Lower leg skin (tissue), 4 donors: ENCODE measurements at regions not wholly inside any gene's neighbourhood (a gene's known extent, or its start where the extent isn't known, plus 50 kb on each side); places are given as distances from the start of the nearest gene placed in this dataset.

Source experiments
- DNase-seq, 2 donors: peaks; one replicate each; pipeline ENCODE4 v3.0.0-alpha.2; 2019; ENCODE audit warnings: low spot score in 2 of 2
- H3K4me3 ChIP-seq: fragments of 200-600 bp; sonication (generic); 2 replicates; pipeline ENCODE4 v1.5.1; 2017; ENCODE audit warnings: mild to moderate bottlenecking, low read depth; ENCODE audit not compliant: poor library complexity, severe bottlenecking
- CTCF ChIP-seq, 3 donors: fragments of 450-650 bp; IDR thresholded peaks; one replicate each; pipeline ENCODE4 v1.5.1; 2016; ENCODE audit warnings: antibody characterized with exemption in 3 of 3, mild to moderate bottlenecking in 3 of 3, moderate library complexity in 2 of 3
- POLR2A ChIP-seq, 2 donors: fragments of 450-650 bp; IDR thresholded peaks; one replicate each; pipeline ENCODE4 v1.6.1; 2016 to 2017; ENCODE audit warnings: antibody characterized with exemption in 2 of 2, mild to moderate bottlenecking in 1 of 2, moderate library complexity in 1 of 2
- WGBS, 2 donors: methylation state at CpG; one replicate each; pipeline ENCODE4 v1.1.5; 2018; 5-methylcytosine and 5-hydroxymethylcytosine counted together
- intact Hi-C: fragments of 100-400 bp; cut with DNase I; formaldehyde crosslinking; loops from one replicate; pipeline ENCODE4 v1.15.0; 2023; ENCODE audit warnings: low total_unique reads

DNA sequence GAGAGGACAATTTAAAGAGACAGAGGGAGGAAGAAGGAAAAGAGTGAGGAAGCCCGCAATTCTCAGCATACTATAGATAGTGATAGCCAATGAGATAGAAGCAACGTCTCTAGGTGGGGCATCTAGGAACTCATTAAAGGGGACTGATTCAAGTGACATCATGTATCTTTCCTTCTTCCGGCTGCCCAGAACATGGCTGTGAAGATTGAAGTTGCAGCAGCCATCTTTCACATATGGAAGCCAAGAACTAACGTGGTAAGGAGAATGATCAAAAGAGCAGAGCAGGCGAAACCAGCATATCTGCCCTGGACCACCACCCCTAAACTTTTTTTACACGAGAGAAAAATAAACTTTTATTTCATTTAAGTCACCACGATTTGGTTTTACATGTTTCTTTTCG is 133.8 kb downstream of the DDX53 start:
- WGBS, 2 donors: 67 to 70% methylated on average over 8 of the region's 8 CpGs
- H3K4me3 ChIP-seq: no peak overlapping the region
- intact Hi-C loops: no loop called here
- DNase-seq: no peak
- TF ChIP-seq POLR2A (IDR thresholded peaks at IDR 0.05): no peak
- TF ChIP-seq CTCF (IDR thresholded peaks at IDR 0.05): no peak

DNA sequence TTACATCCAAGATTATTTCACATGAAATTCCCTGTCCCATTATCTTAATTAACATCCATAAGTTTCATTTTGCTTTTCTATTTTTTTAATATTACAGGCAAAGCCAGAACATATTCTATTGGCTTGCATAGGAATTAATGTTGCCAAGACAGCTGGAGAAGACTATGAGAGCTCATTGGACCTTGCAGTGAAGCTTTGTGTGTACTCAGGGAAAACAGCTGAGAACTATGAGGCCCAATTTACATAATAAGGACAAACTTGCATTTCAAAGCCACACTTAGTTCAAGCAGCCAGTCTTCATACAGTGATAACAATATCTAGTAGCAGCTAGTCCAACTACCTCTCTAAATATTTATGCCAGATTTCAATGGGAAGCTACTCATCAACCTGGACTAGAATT is 134.4 kb downstream of the DDX53 start:
- DNase-seq: no peak
- H3K4me3 ChIP-seq: no peak overlapping the region
- intact Hi-C loops: no loop called here
- TF ChIP-seq CTCF (IDR thresholded peaks at IDR 0.05) (no peak), POLR2A (IDR thresholded peaks at IDR 0.05) (no peak)

GRCh38 chrX:23136816-23137215 is 137.1 kb downstream of the DDX53 start:
- 79 to 83% methylated on average over 6 of the region's 6 CpGs for WGBS, 2 donors
- TF ChIP-seq CTCF (IDR thresholded peaks at IDR 0.05) (no peak), POLR2A (IDR thresholded peaks at IDR 0.05) (no peak)
- DNase-seq: no peak
- H3K4me3 ChIP-seq: no peak overlapping the region
- intact Hi-C loops: no loop called here

GRCh38 chrX:23168291-23168690 is 166.4 kb upstream of the PTCHD1 start:
- WGBS, 2 donors: 42 to 47% methylated on average over 1 of the region's 1 CpG
- intact Hi-C loops: no loop called here
- DNase-seq: no peak
- H3K4me3 ChIP-seq: no peak overlapping the region
- TF ChIP-seq POLR2A (IDR thresholded peaks at IDR 0.05) (no peak), CTCF (IDR thresholded peaks at IDR 0.05) (no peak)

GRCh38 chrX:23185951-23186350 is 148.7 kb upstream of the PTCHD1 start:
- TF ChIP-seq CTCF (IDR thresholded peaks at IDR 0.05) (no peak), POLR2A (IDR thresholded peaks at IDR 0.05) (no peak)
- H3K4me3 ChIP-seq: no peak overlapping the region
- DNase-seq: no peak
- intact Hi-C loops: no loop called here
- 77 to 81% methylated on average over 1 of the region's 1 CpG for WGBS, 2 donors

DNA sequence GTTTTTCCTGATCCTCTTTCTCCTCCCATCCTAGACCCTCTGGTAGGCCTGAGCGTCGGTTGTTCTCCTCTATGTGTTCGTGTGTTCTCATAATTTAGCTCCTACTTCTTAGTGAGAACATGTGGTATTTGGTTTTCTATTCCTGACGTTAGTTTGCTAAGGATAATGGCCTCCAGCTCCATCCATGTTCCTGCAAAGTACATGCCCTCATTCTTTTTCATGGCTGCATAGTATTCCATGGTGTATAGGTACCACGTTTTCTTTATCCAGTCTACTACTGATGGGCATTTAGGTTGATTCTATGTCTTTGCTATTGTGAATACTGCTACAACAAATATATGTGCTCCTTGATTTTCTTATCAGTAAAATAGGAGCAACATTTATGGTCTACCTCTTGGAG is 146.8 kb upstream of the PTCHD1 start:
- 84 to 98% methylated on average over 5 of the region's 5 CpGs for WGBS, 2 donors
- intact Hi-C loops: no loop called here

More for the DNA sequence above, 146.8 kb upstream of the PTCHD1 start:
- no peak for DNase-seq
- TF ChIP-seq POLR2A (IDR thresholded peaks at IDR 0.05) (no peak), CTCF (IDR thresholded peaks at IDR 0.05) (no peak)
- H3K4me3 ChIP-seq: no peak overlapping the region
